GM19023 (cell line): ENCODE measurements at regions not wholly inside any gene's neighbourhood (a gene's known extent, or its start where the extent isn't known, plus 50 kb on each side); places are given as distances from the start of the nearest gene placed in this dataset.
"Not testable (repeated sequence)": the region's sequence is repeated elsewhere in the genome, so short reads cannot be mapped to it uniquely, and the experiment has no call there.

Experiments
- ATAC-seq: cut with Tn5 transposase; IDR thresholded peaks from one replicate; pipeline ENCODE4 v1.9.1; 2021; ENCODE audit warnings: mild to moderate bottlenecking, moderate library complexity; ENCODE audit not compliant: unreplicated experiment

DNA sequence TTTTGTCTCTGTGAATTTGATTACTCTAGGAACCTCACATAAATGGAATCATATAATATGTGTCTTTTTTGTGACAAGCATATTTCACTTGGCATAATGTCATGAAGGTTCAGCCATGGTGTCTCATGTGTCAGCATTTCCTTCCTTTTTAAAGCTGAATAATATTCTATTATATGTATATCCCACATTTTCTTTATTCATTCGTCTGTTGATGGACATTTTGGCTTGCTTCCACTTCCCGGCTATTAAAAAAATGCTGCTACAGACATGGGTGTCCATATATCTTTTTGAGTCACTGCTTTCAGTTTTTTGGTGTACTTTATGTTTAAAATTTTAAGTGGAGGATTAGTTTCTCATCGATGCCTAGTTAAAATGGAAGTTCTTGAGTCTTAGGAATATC lies 59.8 kb upstream of the C5orf63 start:
- no peak for ATAC-seq

DNA sequence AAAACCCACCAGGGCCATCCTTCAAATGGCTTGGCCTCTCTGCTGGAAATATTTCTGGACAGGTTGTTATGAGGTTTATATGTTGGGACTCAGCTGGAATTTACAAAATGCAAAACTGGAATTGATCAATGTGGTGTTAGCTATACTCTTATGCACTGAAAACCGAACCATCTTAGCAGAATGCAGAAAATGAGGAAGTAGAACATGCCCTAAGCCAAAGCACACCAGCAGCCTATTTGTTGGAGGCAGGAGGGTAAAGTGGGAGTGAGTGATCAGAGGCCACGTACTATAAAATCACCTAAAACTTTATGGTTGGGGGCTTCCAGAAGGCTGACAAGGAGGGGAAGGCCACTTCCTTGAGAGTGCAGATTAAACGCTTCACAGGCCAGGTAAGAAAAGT lies 63.6 kb upstream of the C5orf63 start:
- no peak for ATAC-seq

DNA sequence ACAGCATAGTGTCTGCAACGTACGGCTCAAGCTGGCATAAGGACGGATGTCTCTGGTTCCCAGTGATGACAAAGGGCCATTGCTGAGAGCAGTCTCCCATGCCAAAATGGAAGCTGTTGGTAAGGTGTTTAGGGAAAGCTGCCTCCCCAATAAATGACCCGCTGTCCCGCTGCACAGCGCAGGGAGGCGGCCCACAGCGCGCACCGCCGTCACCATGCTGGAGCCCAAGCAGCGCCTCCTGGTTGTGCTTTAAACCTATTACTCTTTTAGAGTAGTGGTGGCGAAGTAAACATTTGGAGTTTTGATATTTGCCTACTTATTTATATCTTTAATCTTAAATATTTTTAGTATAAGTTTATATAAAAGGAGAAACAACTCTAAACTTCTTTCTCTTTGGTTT lies 70.4 kb upstream of the C5orf63 start:
- no peak for ATAC-seq

DNA sequence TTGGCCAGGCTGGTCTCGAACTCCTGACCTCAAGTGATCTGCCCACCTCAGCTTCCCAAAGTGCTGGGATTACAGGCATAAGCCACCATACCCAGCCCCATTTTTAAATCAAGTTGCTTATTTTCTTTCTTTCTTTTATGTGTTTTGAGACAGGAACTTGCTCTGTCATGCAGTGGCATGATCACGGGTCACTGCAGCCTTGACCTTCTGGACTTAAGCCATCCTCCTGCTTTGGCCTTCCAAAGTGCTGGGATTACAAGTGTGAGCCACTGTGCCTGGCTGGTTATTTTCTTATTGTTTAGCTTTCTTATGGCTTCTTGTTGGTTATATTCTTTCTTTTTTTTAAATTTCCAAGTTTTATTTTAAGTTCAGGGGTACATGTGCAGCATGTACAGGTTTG lies 79.7 kb upstream of the C5orf63 start:
- no peak for ATAC-seq

DNA sequence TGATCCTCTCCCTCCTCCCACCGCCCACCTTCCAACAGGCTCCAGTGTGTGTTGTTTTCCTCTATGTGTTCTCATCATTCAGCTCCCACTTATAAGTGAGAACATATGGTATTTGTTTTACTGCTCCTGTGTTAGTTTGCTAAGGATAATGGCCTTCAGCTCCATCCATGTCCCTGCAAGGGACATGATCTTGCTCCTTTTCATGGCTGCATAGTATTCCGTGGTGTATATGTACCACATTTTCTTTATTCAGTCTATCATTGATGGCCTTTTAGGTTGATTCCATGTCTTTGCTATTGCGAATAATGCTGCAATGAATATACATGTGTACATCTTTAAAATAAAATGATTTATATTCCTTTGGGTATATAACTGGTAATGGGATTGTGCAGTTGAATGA lies 80.2 kb upstream of the C5orf63 start:
- ATAC-seq: no peak

DNA sequence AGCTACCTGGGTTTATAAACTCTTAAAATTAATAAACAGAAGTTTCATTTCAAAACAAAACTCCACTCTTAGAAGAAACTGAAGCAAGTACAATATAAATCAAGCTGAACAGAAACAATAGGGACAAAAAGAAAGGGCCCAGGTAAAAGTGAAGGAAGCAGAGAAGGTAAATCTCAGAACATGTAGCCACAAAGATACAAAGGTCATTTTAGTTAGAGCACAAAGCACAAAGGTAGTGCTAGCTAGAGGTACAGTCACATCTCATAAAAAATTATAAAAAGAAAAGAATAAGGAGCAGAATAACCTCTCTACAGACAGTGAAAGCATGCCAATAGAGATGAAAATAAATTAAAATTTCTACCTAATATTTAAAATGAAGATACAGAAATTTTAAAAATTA lies 90.4 kb upstream of the C5orf63 start:
- ATAC-seq: no peak

DNA sequence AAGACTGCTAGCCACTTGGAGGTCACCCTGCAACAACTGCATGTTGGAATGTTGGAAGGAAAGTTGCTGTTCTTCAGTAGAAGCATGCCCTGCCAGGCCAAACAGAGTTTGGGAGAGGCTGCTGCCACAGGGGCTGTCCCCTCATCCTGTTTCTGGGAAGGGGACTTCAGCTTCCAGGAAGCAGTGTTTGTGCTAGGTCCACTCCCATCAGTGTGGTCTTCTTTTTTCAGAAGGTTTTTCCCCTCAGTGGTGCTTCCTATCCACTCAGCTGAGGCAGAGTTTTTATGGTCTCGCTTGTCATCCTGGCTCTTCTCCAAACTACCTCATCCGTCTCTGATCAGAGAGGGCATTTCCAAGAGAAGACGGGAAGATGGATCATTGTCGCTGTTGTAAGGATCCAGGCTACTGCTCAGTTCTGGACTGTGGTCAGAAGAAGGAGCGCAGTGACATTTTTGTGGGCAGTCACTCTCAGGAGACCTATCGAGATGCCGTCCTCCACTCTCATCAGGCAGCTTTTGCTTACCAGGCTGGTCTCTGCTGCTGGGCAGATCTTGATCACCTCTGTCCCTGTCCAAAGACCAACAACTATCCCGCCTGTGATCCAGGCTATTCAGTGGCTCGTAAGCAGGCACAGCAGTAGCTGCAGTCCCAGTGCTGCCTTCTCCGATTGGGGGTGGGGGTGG lies 97.8 kb upstream of the C5orf63 start:
- ATAC-seq: no peak

DNA sequence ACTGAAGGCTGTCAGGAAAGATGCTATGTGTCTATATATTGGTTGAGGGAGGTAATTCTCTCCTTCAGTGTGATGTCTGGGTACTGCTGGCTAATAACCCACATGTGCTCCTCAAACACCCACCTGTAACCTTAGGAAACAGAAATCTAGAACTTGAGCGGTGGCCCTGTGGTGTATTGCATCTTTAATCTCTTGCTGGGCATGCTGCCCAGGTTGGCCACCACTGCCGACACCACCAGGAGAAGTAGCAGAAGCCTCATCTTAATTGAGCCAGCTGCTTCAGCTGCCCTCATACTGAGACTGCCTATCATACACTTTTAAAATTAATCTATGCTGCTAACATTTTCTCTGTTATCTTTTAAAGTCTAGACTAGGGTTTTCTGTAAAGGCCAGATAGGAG lies 103.5 kb upstream of the C5orf63 start:
- no peak for ATAC-seq

DNA sequence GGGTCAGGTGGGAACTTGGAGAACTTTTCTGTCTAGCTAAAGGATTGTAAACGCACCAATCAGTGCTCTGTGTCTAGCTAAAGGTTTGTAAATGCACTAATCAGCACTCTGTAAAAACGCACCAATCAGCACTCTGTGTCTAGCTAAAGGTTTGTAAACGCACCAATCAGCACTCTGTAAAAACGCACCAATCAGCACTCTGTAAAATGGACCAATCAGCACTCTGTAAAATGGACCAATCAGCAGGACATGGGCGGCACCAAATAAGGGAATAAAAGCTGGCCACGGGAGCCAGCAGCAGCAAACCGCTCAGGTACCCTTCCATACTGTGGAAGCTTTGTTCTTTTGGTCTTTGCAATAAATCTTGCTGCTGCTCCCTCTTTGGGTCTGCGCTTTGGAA lies 108.0 kb upstream of the MEGF10 start:
- not testable (repeated sequence) for ATAC-seq

DNA sequence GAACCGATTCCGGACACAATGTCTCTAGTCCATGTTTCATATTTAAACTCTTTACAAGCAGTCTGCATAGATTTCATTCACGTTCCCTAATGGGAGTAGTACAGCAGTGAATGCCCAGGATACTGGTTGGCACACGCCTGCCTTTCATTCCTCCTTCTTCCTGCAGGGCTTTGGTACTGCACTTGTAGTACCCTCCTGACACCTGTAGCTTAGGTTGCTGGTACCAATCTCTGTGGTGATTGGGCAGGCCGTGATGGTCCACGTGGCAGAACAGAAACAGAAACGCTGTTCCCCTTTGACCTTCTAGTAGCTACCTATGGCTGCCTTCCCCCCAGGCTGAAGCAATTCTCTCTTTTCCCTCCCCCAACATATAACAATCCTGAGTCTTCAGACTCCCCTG lies 107.3 kb upstream of the MEGF10 start:
- ATAC-seq: no peak

DNA sequence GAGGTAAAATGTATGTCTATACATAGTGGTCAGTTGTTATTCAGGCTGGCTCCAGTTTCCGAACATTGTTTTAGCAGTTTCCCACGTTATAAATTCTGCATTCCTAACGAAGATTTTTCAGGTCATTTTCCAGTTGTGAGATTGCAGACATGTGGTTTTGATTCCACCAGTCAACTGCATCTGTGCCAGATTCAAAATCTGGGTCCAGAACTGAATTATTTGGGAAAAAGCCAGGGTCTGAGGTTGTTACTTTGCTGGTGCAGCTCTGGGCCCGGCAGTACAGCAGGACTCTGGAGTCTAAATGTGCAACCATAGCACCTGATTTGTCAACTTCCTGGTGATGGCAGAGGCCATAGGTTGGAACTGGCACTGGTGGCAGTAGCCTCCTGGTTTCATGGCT lies 105.7 kb upstream of the MEGF10 start:
- ATAC-seq: no peak

DNA sequence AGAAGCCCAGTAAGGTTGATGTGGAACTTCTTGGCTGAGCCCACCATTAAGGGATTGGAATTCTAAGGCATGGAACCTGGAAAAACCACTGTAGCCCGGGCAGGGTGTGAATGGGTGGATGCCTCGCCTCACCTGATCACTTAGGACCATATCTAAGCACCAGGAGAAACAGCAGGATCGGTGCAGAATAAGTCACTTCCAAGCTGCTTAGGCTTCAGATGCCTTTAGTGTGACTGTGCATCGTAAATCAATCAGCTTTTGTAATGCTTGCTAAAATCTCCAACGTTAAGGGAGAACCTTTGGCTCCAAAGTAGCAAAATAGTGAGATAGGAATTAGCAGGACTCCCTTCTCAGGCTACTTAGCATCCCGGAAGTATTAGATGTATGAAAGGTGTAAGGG lies 103.9 kb upstream of the MEGF10 start:
- no peak for ATAC-seq

DNA sequence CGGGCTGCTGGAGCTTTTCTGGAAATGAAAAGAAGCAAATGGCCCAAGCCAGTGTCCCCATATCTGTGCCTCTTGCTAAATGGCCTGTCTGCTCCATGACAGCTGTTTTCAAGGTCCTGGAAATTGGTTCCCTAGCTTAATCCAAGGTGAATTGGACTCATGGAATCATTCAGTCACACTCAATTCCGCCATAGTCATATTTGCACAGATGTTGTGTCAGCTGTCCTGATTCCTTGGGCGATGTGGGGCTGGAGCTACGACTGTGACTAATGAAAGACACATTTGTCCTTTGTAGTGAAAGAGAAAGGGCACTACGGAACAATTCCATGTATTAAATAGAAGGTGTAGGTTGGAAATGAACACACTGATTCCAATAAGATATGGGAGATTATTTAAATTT lies 102.9 kb upstream of the MEGF10 start:
- ATAC-seq: no peak

DNA sequence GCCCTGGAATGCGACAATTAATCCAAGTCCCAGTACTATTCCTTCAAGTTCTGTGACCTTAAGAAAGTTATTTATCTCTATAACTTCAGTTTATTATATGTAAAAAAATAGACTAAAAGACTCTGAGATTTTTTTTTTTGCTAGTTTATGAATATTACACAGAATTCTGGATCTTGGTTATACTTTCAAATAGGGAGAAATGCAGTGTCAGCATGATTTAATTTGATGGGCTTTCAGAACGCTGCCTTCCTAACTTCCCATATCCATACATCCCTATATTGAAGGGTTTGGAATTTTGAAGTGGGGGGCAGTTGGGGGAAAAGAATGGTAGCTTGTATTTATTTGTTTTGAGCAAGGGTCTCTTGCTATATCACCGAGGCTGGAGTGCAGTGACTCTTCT lies 98.4 kb upstream of the MEGF10 start:
- ATAC-seq: no peak

DNA sequence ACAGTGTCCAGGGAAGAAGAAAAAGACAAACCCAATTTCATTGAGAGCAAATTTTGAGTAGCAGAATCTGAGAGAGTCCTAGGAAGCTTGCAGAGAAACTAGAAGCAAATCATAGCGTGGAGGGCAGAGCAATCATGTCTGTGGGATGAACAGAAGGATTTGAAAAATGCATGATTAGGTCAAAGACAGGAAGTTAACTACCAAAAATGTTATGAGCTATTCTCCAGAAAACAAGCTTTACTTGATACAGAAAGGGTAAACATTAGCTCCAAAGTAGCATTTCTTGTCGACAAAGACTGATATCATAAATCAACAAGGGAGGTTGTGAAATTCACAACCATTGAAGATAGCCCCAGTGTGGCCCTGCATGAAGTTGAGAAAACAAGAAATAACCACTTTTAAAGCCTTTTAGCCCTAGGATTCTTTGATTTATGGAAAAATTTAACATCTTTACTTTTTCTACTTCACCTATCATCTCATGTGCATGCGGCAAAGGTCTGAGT lies 97.7 kb upstream of the MEGF10 start:
- ATAC-seq: no peak

DNA sequence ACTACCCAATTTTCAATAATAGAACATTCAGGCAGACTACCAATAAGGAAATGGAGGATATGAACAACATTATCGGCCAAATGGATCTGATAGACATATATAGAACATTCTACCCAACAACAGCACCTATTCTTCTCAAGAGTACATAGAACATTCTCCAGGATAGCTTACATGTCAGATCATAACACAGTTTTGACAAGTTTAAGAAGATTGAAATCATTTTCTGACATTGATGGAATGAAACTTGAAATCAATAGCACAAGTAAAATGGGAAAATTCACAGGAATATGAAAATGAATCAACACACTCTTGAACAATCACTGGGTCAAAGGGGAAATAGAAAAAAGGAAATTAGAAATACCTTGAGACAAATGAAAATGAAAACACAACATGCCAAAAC lies 94.6 kb upstream of the MEGF10 start:
- no peak for ATAC-seq

DNA sequence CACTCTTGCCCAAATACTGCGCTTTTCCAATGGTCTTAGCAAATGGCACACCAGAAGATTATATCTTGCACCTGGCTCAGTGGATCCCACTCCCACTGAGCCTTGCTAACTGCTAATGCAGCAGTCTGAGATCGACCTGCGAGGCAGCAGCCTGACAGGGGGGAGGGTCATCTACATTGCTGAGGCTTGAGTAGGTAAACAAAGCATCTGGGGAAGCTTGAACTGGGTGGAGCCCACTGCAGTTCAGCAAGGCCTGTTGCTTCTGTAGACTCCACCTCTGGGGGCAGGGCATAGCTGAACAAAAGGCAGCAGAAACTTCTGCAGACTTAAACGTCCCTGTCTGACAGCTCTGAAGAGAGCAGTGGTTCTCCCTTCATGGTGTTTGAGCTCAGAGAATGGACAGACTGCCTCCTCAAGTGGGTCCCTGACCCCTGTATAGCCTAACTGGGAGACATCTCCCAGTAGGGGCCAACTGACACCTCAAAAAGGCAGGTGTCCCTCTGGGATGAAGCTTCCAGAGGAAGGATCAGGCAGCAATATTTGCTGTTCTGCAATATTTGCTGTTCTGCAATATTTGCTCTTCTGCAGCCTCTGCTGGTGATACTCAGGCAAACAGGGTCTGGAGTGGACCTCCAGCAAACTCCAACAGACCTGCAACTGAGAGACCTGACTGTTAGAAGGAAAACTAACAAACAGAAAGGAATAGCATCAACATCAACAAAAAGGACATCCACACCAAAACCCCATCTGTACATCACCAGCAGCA lies 93.0 kb upstream of the MEGF10 start:
- not testable (repeated sequence) for ATAC-seq

DNA sequence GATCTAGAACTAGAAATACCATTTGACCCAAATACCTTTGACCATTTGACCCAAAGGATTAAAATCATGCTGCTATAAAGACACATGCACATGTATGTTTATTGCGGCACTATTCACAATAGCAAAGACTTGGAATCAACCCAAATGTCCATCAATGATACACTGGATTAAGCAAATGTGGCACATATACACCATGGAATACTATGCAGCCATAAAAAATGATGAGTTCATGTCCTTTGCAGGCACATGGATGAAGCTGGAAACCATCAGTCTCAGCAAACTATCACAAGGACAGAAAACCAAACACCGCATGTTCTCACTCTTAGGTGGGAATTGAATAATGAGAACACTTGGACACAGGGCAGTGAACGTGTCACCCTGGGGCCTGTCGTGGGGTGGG lies 87.9 kb upstream of the MEGF10 start:
- not testable (repeated sequence) for ATAC-seq

DNA sequence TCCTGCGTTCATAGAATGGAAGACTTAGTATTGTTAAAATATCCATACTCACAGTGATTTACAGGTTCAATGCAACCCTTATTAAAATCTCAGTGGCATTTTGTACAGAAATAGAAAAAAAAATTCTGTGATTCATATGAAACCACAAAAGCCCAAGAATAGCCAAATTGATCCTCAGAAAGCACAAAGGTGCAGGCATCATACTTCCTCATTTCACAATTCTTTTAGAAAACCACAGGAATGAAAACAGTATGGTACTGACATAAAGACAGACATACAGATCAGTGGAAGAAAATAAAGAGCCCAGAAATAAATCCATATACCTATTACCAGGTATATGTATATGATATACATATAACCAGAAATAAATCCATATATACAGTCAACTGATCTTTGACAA lies 86.8 kb upstream of the MEGF10 start:
- ATAC-seq: no peak

DNA sequence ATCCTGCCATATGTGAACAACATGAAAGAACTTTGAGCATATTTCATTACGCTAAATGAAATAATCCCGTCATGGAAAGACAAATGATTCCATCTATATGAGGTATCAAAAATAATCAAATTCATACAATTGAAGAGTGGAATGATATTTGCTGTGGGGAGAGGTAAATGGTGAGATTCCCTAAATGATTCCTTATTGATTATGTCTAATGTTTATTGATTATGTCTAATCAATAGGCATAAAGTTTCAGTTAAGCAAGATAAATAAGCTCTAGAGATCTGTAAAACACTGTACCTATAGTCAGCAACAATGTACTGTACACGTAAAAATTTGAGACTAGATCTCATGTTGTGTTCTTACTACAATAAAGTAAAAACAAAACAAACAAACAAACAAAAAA lies 85.4 kb upstream of the MEGF10 start:
- no peak for ATAC-seq

DNA sequence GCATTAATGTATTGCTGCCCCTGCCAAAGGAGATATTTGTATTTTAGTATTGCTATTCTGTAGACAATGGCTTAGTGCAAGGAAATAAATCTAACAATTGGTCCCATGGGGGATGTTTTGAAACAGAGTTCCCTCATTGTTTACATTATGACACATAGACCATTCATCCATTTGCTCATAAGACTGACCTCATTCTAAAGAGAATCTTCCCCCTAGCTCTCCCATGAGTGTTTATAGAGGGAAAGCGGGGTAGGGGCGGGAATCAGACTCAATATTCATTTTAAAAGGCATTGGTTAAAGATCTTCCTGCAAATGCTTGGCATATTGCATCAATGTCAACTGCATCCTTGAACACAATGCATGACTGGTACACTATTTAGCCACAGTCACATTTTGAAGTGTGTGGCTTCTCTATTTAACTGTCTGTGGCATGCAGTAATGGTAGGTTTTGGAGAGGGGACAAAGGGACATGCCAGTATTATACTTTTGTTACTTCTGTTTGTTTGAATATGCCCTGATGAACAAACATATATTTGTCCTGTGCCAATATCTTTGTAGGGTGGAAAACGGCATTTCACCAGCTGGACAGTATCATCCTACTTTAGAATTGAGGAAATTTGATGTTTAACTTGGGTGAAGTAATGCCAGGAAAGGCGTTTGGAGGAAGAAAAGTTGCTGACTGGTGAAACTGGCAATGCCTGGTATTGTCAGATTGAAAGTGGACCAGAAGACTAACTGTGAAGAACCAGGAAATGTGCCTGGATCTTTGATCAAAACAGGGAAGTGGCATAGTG lies 84.1 kb upstream of the MEGF10 start:
- ATAC-seq: no peak

DNA sequence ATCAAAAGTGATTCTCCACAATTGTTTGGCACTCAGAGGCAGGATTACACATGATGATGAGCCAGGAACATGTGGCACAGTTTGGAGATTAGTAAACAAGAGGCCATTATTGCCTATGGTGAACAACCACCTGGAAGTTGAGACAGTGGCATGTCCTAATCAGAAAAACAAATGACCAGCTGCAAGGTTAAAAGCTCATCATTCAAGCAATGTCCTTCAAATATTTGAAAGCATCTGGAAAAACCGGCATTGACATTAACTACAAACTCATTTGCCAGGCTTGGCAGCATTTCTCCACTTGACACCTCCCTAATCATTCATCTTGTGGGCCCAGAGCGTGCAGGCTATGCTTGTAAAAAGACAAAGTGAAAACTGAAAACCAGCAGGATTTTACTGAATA lies 80.6 kb upstream of the MEGF10 start:
- no peak for ATAC-seq
